ENCODE measurements at regions not wholly inside any gene's neighbourhood (a gene's known extent, or its start where the extent isn't known, plus 50 kb on each side); places are given as distances from the start of the nearest gene placed in this dataset.

DNA sequence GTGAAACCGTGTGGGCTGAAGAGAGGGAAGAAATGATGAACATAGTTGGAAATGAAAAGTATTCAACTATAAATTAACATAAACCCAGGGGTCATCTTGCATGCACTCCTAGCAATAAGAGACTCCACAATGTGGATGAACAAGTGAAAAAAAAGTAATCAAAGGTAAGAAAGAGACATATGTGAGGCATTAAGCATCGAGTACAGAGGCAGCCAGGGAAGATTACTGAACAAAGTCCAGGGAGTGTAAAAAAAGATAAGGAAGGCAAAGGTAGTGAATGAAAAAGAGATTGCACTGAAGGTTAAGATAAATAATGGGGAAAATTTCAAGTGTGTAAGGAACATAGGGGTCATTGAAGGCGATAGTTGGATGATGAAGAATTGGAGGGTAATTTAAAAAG, 330.8 kb upstream of the PROX1 start:
- no peak for DNase-seq

DNA sequence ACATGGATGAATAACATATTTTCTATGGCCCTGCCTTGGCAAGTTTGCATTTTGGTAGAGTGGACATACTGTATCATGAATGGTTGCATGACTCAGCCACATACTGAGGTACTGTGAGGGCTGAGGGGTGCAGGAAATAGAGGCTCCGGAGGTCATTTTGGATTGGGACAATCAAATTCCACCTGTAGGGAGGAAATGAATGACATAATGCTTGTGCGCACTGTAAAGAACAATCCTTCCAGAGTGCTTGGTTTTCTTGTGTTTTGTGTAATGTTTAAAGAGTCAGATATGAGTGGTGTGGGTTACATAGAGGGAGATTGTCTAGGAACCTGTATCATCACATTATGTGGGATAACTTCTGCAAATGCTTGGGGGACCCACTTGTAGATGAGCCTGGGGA, 329.9 kb upstream of the PROX1 start:
- DNase-seq, result no peak

- DNase-seq, result no peak
These were observed 329.3 kb upstream of the PROX1 start for GRCh38 chr1:213658457-213658856.

GRCh38 chr1:213659580-213660547, 327.9 kb upstream of the PROX1 start:
- DNase-seq, result no peak

- DNase-seq, result no peak
These were observed 326.5 kb upstream of the PROX1 start for GRCh38 chr1:213661302-213661701.

- no peak for DNase-seq
These were observed 321.7 kb upstream of the PROX1 start for GRCh38 chr1:213666113-213666512.

DNA sequence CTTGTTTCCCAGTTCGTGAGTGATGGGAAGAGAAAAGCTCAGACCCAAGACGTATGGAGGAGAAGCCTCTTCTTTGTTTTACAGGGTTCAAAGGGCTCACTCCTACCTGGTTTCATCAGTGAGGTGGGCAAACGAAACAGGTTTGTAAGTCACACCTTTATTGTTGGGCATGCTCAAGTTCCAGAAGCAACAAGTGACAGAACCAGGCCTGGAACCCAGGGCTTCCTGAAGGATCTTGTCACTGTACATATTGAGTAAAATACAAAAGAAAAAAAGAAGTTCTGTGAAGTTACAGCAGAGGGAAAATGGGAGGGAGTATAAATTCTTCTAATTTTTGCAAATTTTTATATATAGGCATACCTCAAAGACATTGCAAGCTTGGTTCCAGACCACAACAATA, 320.9 kb upstream of the PROX1 start:
- no peak for DNase-seq

DNA sequence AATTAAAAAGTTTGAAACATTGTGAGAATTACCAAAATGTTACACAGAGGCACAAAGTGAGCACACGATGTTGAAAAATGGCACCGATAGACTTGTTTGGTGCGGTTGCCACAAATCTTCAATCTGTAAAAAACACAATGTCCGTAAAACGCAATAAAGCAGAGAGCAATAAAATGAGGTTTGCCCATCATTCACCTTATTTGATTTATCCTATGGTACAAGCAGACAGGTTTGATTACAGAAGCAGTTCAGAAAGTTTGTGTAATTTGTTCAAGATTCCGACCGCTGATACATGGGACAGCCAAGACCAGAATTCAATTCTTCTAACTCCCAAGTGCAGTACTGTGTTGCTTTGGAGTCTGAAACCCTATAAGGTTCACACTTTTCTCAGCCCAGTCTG, 318.3 kb upstream of the PROX1 start:
- no peak for DNase-seq

DNA sequence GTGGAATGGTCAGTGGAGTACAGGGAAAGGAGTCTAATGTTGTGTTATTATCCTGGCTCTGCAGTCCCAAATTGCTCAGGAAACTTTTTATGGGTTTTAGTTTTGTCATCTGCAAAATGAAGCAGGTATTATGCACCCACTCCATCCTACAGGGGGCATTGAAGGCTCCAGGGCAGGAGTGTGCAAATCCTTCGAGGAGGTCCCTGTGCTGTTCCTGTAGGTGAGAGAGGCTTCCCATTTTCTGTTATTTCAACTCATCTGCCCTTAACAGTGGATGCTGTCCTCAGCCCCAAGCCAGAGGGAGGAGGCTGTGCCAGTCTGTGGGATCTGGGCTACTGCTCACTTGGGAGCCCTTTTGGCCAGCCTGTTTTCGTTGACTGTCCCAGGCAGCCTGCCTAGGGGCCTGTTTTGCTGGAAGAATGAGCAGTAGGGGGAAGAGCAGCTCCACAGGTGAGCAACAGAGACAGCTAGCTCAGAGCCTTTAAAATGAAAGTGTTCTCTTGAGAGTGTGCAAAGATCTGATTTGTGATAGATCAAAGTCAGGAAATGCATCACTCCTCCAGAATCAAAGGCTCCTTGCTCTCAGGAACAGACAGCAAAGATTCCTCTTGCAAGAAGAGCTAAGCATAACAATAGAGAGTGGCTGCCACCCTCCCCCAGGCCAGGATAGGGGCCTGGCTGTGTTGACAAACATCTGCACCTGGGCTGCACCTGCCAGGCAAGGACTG, 317.6 kb upstream of the PROX1 start:
- DNase-seq, result no peak

DNA sequence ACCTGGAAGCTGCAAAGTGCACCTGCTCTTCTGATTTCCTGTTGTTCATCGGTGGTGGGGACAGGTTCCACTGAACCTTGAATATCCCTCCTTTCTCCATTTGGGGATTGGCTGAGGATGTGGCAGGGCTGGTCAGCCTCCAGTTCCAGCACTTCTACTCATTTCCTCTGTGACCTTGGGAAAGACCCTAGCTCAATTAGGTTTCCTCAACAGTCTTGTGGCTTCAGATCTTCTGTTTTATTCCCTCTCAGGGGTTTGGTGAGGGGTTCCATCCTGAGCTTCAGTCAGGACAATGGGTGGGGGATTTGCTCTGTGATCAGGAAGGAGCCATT, 317.1 kb upstream of the PROX1 start:
- DNase-seq, result no peak

DNA sequence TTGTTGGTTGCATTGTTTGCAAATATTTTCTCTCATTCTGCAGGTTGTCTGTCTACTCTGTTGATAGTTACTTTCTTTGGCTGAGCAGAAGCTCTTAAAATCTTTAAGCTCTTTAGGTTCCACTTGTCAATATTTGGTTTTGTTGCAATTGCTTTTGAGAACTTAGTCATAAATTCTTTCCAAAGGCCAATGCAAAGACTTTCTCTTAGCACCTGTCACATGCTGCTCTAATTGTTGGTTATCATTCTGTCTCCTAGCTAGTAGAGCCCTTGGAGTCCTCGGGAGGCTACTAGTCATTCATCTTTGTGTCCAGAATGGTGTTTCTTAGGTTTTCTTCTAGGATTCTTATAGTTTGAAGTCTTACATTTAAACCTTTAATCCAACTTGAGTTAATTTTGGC, 312.7 kb upstream of the PROX1 start:
- DNase-seq, result no peak

- DNase-seq, result no peak
These were observed 311.0 kb upstream of the PROX1 start for GRCh38 chr1:213676736-213677135.

GRCh38 chr1:213678348-213678747, 309.4 kb upstream of the PROX1 start:
- no peak for DNase-seq

GRCh38 chr1:213678753-213679152, 309.0 kb upstream of the PROX1 start:
- DNase-seq, result no peak

GRCh38 chr1:213679153-213679552, 308.6 kb upstream of the PROX1 start:
- DNase-seq, result no peak

DNA sequence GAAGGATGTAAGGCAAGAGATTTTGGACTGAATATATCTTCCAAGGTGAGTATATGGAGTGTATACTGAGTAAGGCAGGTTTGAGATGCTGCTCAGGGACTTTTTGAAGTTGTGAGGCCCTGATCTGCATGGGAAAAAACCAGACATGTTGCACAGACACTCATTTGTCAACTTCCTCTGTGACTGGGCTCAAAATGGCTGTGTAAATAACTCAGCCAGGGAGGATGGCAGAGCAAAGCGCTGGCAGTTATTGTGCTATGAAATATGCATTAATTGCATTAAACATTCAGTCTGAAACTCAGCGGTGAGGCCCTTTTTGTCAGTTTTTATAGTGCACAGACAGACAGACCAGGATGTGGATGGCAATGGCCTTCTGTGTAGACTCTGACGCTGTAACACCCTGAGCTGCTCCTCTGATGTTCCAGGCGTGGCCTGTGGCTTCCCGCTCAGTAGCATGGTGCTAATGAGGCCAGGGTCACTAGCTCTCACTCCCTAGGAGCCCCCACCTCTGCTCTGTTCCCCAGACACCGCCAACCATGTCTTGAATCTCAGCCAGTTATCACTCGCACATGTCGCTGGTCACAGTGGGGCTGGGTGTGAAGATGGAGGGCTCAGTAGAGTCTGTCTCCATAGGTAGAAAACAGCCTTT, 307.0 kb upstream of the PROX1 start:
- no peak for DNase-seq

DNA sequence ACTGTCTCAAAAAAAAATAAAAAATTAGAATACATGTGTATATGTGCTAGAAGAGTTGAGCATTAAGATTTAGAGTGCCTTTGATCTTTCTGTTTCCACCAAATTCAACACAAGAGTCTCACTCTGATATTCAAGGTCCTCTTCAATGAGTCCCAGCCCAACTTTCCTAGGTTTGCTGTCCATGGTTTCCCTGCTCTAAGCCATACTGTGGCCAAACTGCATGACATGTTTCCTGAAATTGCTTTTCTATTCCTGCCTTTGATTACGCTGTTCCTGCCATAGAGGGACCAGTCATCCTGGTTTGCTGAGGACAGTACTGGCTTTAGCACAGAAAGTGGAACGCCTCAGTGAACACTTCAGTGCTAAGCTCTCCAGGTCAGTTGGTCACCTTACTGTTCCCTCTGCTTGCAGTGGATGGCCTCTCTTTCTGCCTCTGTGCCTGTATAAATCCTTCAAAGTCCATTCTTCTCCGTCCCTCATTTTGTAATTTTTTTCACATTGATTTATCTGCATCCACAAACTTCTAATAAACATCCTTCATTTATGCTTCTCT, 305.9 kb upstream of the PROX1 start:
- DNase-seq, result no peak

DNA sequence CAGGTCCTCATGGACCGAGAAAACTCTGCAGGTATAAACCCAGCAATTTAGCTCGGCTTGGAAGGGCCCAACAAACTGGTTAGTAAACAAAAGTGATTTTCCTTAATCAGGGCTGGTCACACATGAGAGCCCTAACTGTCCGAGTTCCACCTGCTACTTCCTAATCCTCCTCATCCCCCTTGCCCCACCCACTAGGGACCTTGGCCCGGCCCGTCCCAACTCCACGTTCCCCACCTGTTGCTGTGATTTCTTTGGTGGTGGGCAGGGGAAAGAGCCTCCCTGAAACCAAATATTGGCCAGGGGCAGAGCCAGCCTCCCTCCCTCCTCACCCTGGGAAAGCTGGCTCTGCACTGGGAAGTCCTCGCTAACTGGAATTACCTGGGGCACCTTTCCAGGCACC, 304.2 kb upstream of the PROX1 start:
- DNase-seq, result no peak

GRCh38 chr1:213684454-213684853, 303.3 kb upstream of the PROX1 start:
- no peak for DNase-seq

GRCh38 chr1:213685992-213686582, 301.7 kb upstream of the PROX1 start:
- no peak for DNase-seq

- no peak for DNase-seq
These were observed 300.8 kb upstream of the PROX1 start for GRCh38 chr1:213686983-213687382.

DNA sequence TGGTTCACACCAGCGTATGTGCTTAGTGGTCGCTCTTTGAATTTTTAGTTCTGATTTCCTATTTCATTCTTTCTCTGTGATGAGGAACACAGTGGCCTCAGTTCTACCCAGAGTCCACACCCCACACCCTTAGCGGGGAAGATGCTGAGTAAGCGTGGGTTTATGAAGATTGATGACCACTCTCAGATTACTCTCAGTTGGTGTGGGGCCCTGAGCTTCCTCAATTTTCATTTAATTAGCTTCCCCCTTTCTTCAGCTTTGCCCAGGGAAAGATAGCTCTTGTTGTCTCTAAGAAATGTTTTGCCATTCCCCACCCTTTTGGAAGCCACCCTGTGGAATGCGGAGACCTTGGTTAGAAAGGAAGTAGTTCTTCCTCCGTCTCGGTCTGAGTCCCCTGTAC, 299.9 kb upstream of the PROX1 start:
- DNase-seq, result no peak

DNA sequence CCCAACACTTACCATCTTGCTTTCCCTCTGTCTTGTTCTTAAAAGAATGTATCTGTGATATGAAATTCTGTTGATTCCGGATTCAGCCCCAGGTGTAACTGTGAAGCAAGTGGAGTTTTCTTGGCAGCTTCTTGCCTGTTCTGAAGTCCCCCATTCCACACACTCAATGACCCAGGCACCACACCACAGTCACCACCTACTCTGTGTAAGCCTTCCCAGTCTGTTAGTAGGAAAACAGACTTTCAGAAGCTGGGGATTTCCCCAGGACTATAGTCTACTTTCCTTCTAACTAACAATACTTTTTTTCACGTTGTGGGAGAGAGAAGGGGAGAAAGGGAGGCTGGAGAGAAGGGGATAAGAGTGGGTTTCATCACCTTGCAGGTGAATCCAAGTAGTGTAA, 299.1 kb upstream of the PROX1 start:
- no peak for DNase-seq
